ENCODE measurements at regions not wholly inside any gene's neighbourhood (a gene's known extent, or its start where the extent isn't known, plus 50 kb on each side); places are given as distances from the start of the nearest gene placed in this dataset.

- no peaks in the 10 kb centered on the region for H3K4me1 Mint-ChIP-seq
- ATAC-seq (no peak), DNase-seq (no peak)
- WGBS (ENCODE audit: insufficient coverage) = 82% methylated on average over 1 of the region's 1 CpG
- no peak overlapping the region for H3K27ac Mint-ChIP-seq
- no peaks in the 10 kb centered on the region for H3K36me3 Mint-ChIP-seq
- Histone ChIP-seq H3K9me3 (ENCODE audit: control insufficient read depth, insufficient read depth, low read length) (no peaks in the 10 kb centered on the region), H3K27ac (ENCODE audit: low read length) (no peak overlapping the region), H3K4me3 (ENCODE audit: low read length) (no peak overlapping the region), H3K36me3 (ENCODE audit: control insufficient read depth, insufficient read depth, low read length) (no peaks in the 10 kb centered on the region), H3K27me3 (ENCODE audit: control insufficient read depth, insufficient read depth, low read length) (no peaks in the 10 kb centered on the region), H3K4me1 (ENCODE audit: control insufficient read depth, insufficient read depth, low read length) (no peaks in the 10 kb centered on the region)
- H3K9me3 Mint-ChIP-seq = peaks cover 7 to 8% of the 10 kb centered on the region in 2 donors
- H3K4me3 Mint-ChIP-seq = no peak overlapping the region
- H3K27me3 Mint-ChIP-seq (ENCODE audit: low read depth in 2 of 2) = no peaks in the 10 kb centered on the region
- intact Hi-C loops (cut with micrococcal nuclease) = no loop called here
- TF ChIP-seq, protein P1, sequence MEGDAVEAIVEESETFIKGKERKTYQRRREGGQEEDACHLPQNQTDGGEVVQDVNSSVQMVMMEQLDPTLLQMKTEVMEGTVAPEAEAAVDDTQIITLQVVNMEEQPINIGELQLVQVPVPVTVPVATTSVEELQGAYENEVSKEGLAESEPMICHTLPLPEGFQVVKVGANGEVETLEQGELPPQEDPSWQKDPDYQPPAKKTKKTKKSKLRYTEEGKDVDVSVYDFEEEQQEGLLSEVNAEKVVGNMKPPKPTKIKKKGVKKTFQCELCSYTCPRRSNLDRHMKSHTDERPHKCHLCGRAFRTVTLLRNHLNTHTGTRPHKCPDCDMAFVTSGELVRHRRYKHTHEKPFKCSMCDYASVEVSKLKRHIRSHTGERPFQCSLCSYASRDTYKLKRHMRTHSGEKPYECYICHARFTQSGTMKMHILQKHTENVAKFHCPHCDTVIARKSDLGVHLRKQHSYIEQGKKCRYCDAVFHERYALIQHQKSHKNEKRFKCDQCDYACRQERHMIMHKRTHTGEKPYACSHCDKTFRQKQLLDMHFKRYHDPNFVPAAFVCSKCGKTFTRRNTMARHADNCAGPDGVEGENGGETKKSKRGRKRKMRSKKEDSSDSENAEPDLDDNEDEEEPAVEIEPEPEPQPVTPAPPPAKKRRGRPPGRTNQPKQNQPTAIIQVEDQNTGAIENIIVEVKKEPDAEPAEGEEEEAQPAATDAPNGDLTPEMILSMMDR (IDR thresholded peaks at IDR 0.05) = no peak
These were observed 362.3 kb downstream of the FBXO15 start for GRCh38 chr18:73785300-73785699.

DNA sequence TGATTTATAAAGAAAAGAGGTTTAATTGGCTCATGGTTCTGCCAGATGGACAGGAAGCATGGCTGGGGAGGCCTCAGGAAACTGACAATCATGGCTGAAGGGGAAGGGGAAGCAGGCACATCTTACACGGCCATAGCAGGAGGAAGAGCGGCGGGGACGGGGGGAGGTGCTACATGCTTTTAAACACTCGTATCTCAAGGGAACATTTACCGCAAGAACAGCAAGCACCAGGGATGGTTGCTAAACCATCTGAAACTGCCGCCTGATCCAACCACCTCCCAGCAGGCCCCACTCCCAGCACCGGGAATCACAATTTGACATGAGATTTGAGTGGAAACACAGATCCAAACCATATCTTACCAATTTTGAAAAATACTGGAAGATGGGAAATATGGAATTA, 362.8 kb downstream of the FBXO15 start:
- intact Hi-C loops (cut with micrococcal nuclease) = no loop called here
- Mint-ChIP-seq H3K9me3 (peaks cover 7 to 8% of the 10 kb centered on the region in 2 donors), H3K4me1 (no peaks in the 10 kb centered on the region), H3K27me3 (ENCODE audit: low read depth in 2 of 2) (no peaks in the 10 kb centered on the region), H3K4me3 (no peak overlapping the region), H3K27ac (no peak overlapping the region), H3K36me3 (no peaks in the 10 kb centered on the region)
- ATAC-seq (no peak), DNase-seq (no peak)
- WGBS (ENCODE audit: insufficient coverage) = 76% methylated on average over 7 of the region's 8 CpGs
- Histone ChIP-seq H3K4me1 (ENCODE audit: control insufficient read depth, insufficient read depth, low read length) (no peaks in the 10 kb centered on the region), H3K27ac (ENCODE audit: low read length) (no peak overlapping the region), H3K9me3 (ENCODE audit: control insufficient read depth, insufficient read depth, low read length) (no peaks in the 10 kb centered on the region), H3K36me3 (ENCODE audit: control insufficient read depth, insufficient read depth, low read length) (no peaks in the 10 kb centered on the region), H3K4me3 (ENCODE audit: low read length) (no peak overlapping the region), H3K27me3 (ENCODE audit: control insufficient read depth, insufficient read depth, low read length) (no peaks in the 10 kb centered on the region)
- TF ChIP-seq, protein P1 (IDR thresholded peaks at IDR 0.05) = no peak

GRCh38 chr18:73782405-73782804, 365.2 kb downstream of the FBXO15 start:
- H3K27me3 Mint-ChIP-seq (ENCODE audit: low read depth in 2 of 2) = no peaks in the 10 kb centered on the region
- Histone ChIP-seq H3K4me1 (ENCODE audit: control insufficient read depth, insufficient read depth, low read length) (no peaks in the 10 kb centered on the region), H3K36me3 (ENCODE audit: control insufficient read depth, insufficient read depth, low read length) (no peaks in the 10 kb centered on the region), H3K9me3 (ENCODE audit: control insufficient read depth, insufficient read depth, low read length) (no peaks in the 10 kb centered on the region), H3K27ac (ENCODE audit: low read length) (no peak overlapping the region), H3K27me3 (ENCODE audit: control insufficient read depth, insufficient read depth, low read length) (no peaks in the 10 kb centered on the region), H3K4me3 (ENCODE audit: low read length) (no peak overlapping the region)
- no peak overlapping the region for H3K4me3 Mint-ChIP-seq
- H3K9me3 Mint-ChIP-seq = peaks cover 8 to 9% of the 10 kb centered on the region in 2 donors
- TF ChIP-seq, protein P1 (IDR thresholded peaks at IDR 0.05) = no peak
- H3K27ac Mint-ChIP-seq = no peak overlapping the region
- H3K36me3 Mint-ChIP-seq = no peaks in the 10 kb centered on the region
- DNase-seq (no peak), ATAC-seq (no peak)
- intact Hi-C loops (cut with micrococcal nuclease) = no loop called here
- WGBS (ENCODE audit: insufficient coverage) = 88% methylated on average over 6 of the region's 6 CpGs
- H3K4me1 Mint-ChIP-seq = no peaks in the 10 kb centered on the region

DNA sequence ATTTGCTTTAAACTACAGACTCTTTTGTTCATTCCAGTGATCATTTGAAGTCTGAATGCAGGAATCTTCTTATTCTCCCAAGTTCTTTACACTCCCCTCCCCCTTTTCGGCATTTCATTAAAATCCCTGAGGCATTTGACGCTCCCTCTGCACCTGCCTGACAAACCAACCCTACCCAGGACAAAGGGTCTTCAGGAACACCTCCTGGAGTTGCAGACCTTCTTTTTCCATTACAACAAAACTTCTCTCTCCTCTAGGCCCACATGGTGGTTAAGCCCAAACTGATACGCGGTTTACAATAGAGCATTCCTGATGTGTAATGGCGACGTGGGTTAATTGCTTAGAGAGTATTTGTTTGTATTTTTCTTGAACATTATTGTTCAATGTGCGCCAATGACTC, 367.4 kb downstream of the FBXO15 start:
- H3K27me3 Mint-ChIP-seq (ENCODE audit: low read depth in 2 of 2) = no peaks in the 10 kb centered on the region
- H3K4me1 ChIP-seq (ENCODE audit: control insufficient read depth, insufficient read depth, low read length) = no peaks in the 10 kb centered on the region
- H3K9me3 ChIP-seq (ENCODE audit: control insufficient read depth, insufficient read depth, low read length) = no peaks in the 10 kb centered on the region
- TF ChIP-seq, protein P1 (IDR thresholded peaks at IDR 0.05) = no peak
- H3K27ac Mint-ChIP-seq = no peak overlapping the region
- DNase-seq (no peak), ATAC-seq (no peak)
- no peaks in the 10 kb centered on the region for H3K4me1 Mint-ChIP-seq
- H3K4me3 ChIP-seq (ENCODE audit: low read length) = no peak overlapping the region
- no peak overlapping the region for H3K27ac ChIP-seq (ENCODE audit: low read length)
- H3K4me3 Mint-ChIP-seq = no peak overlapping the region
- intact Hi-C loops (cut with micrococcal nuclease) = no loop called here
- 93% methylated on average over 5 of the region's 7 CpGs for WGBS (ENCODE audit: insufficient coverage)
- H3K9me3 Mint-ChIP-seq = peaks cover 5 to 7% of the 10 kb centered on the region in 2 donors
- H3K36me3 ChIP-seq (ENCODE audit: control insufficient read depth, insufficient read depth, low read length) = no peaks in the 10 kb centered on the region
- H3K27me3 ChIP-seq (ENCODE audit: control insufficient read depth, insufficient read depth, low read length) = no peaks in the 10 kb centered on the region
- H3K36me3 Mint-ChIP-seq = no peaks in the 10 kb centered on the region
